ENCODE measurements at regions not wholly inside any gene's neighbourhood (a gene's known extent, or its start where the extent isn't known, plus 50 kb on each side); places are given as distances from the start of the nearest gene placed in this dataset.
A peak's percentile ranks its signal among the peaks of the same experiment; 100 is the strongest.

GRCh38 chr19:31074199-31075125 lies 274.8 kb downstream of the TSHZ3 start:
- no peak for DNase-seq (ENCODE audit: low spot score in 2 of 2, unreplicated experiment in 2 of 2)
- TF ChIP-seq CTCF (IDR thresholded peaks at IDR 0.05; ENCODE audit: unreplicated experiment) = no peak
- Mint-ChIP-seq H3K36me3 (no peaks in the 10 kb centered on the region), H3K4me1 (peaks cover 47% of the 10 kb centered on the region), H3K27ac (no peak overlapping the region), H3K4me3 (no peak overlapping the region), H3K27me3 (ENCODE audit: low read depth) (peaks cover 27% of the 10 kb centered on the region), H3K9me3 (no peaks in the 10 kb centered on the region)

GRCh38 chr19:31073485-31074198 lies 275.6 kb downstream of the TSHZ3 start:
- Mint-ChIP-seq H3K4me3 (no peak overlapping the region), H3K4me1 (peaks cover 47% of the 10 kb centered on the region)
- no peak for DNase-seq (ENCODE audit: low spot score in 2 of 2, unreplicated experiment in 2 of 2)

GRCh38 chr19:31072451-31072850 lies 276.8 kb downstream of the TSHZ3 start:
- DNase-seq (ENCODE audit: low spot score in 2 of 2, unreplicated experiment in 2 of 2) = no peak
- Mint-ChIP-seq H3K36me3 (no peaks in the 10 kb centered on the region), H3K9me3 (no peaks in the 10 kb centered on the region), H3K27ac (no peak overlapping the region), H3K4me3 (no peak overlapping the region), H3K27me3 (ENCODE audit: low read depth) (peaks cover 17% of the 10 kb centered on the region), H3K4me1 (peaks cover 47% of the 10 kb centered on the region)
- TF ChIP-seq CTCF (IDR thresholded peaks at IDR 0.05; ENCODE audit: unreplicated experiment) = no peak

More at GRCh38 chr19:31073485-31074198, 275.6 kb downstream of the TSHZ3 start:
- H3K9me3 Mint-ChIP-seq = no peaks in the 10 kb centered on the region
- H3K27me3 Mint-ChIP-seq (ENCODE audit: low read depth) = peaks cover 24% of the 10 kb centered on the region
- TF ChIP-seq CTCF (IDR thresholded peaks at IDR 0.05; ENCODE audit: unreplicated experiment) = no peak
- no peaks in the 10 kb centered on the region for H3K36me3 Mint-ChIP-seq
- peak overlapping the region; percentile 26 for H3K27ac Mint-ChIP-seq

GRCh38 chr19:31071136-31071855 lies 277.9 kb downstream of the TSHZ3 start:
- Mint-ChIP-seq H3K27me3 (ENCODE audit: low read depth) (peaks cover 17% of the 10 kb centered on the region), H3K4me1 (peaks cover 54% of the 10 kb centered on the region), H3K27ac (no peak overlapping the region), H3K36me3 (no peaks in the 10 kb centered on the region), H3K4me3 (no peak overlapping the region), H3K9me3 (no peaks in the 10 kb centered on the region)
- DNase-seq (ENCODE audit: low spot score in 2 of 2, unreplicated experiment in 2 of 2) = no peak
- TF ChIP-seq CTCF (IDR thresholded peaks at IDR 0.05; ENCODE audit: unreplicated experiment) = no peak

GRCh38 chr19:31070146-31071065 lies 278.8 kb downstream of the TSHZ3 start:
- Mint-ChIP-seq H3K4me3 (no peak overlapping the region), H3K9me3 (no peaks in the 10 kb centered on the region), H3K36me3 (no peaks in the 10 kb centered on the region), H3K27ac (no peak overlapping the region), H3K27me3 (ENCODE audit: low read depth) (peaks cover 17% of the 10 kb centered on the region), H3K4me1 (peaks cover 58% of the 10 kb centered on the region)
- DNase-seq (ENCODE audit: low spot score in 2 of 2, unreplicated experiment in 2 of 2) = no peak
- TF ChIP-seq CTCF (IDR thresholded peaks at IDR 0.05; ENCODE audit: unreplicated experiment) = no peak

Data from mesothelial cell of epicardium (in vitro differentiated cells).